Vagina (tissue), 2 donors: ENCODE measurements at regions not wholly inside any gene's neighbourhood (a gene's known extent, or its start where the extent isn't known, plus 50 kb on each side); places are given as distances from the start of the nearest gene placed in this dataset.

ENCODE experiments used
- DNase-seq, 2 donors: peaks; one replicate each; pipeline ENCODE4 v3.0.0-alpha.2; 2017; ENCODE audit errors: extremely low spot score in 2 of 2
- H3K27ac ChIP-seq: fragments of 200-600 bp; sonication (generic); one replicate; pipeline ENCODE4 v1.5.1; 2019
- H3K27me3 ChIP-seq: fragments of 200-600 bp; sonication (generic); one replicate; pipeline ENCODE4 v1.5.1; 2019
- H3K36me3 ChIP-seq, 2 donors: fragments of 200-600 bp; sonication (generic); one replicate each; pipeline ENCODE4 v1.5.1; 2017 to 2019
- H3K4me1 ChIP-seq: fragments of 200-600 bp; sonication (generic); one replicate; pipeline ENCODE4 v1.5.1; 2019
- H3K4me3 ChIP-seq, 2 donors: fragments of 200-600 bp; sonication (generic); 1 replicate in 1 of 2; 2 replicates in 1 of 2; pipeline ENCODE4 v1.5.1; 2016 to 2019
- H3K9me3 ChIP-seq: fragments of 200-600 bp; sonication (generic); one replicate; pipeline ENCODE4 v1.5.1; 2019
- CTCF ChIP-seq, 3 experiments: fragments of 450-650 bp in 2 of 3; fragments of 200-600 bp in 1 of 3; sonication (generic) in 1 of 3; IDR thresholded peaks; one replicate each; pipeline ENCODE4 v1.5.1; 2017 to 2019; ENCODE audit warnings: antibody characterized with exemption in 3 of 3, mild to moderate bottlenecking in 2 of 3, moderate library complexity in 2 of 3
- POLR2A ChIP-seq, 2 donors: fragments of 450-650 bp; IDR thresholded peaks; one replicate each; pipeline ENCODE4 v1.6.1; 2017; ENCODE audit warnings: antibody characterized with exemption in 2 of 2, mild to moderate bottlenecking in 2 of 2, moderate library complexity in 2 of 2
- POLR2AphosphoS5 ChIP-seq, 2 donors: sonication (generic); formaldehyde crosslinking; IDR thresholded peaks; one replicate each; pipeline ENCODE4 v1.9.0; 2017; ENCODE audit warnings: antibody characterized with exemption in 2 of 2, mild to moderate bottlenecking in 2 of 2, low read depth in 1 of 2; ENCODE audit not compliant: insufficient read depth in 1 of 2
- intact Hi-C: fragments of 100-400 bp; cut with DNase I; formaldehyde crosslinking; loops from one replicate; pipeline ENCODE4 v1.15.1; 2023

GRCh38 chr18:40692871-40693270 is 1262.2 kb upstream of the PIK3C3 start:
- H3K4me1 ChIP-seq, result no peaks in the 10 kb centered on the region
- H3K27ac ChIP-seq, result no peak overlapping the region
- H3K27me3 ChIP-seq, result no peaks in the 10 kb centered on the region
- no peak for DNase-seq
- intact Hi-C loops, result no loop called here
- H3K36me3 ChIP-seq, result no peaks in the 10 kb centered on the region
- TF ChIP-seq CTCF (IDR thresholded peaks at IDR 0.05), result no peak
- no peak for TF ChIP-seq POLR2AphosphoS5 (IDR thresholded peaks at IDR 0.05; ENCODE audit: insufficient read depth in 1 of 2, low read depth in 1 of 2)
- no peak for TF ChIP-seq POLR2A (IDR thresholded peaks at IDR 0.05)
- no peaks in the 10 kb centered on the region for H3K9me3 ChIP-seq
- no peak overlapping the region for H3K4me3 ChIP-seq

GRCh38 chr18:40690062-40690461 is 1265.0 kb upstream of the PIK3C3 start:
- DNase-seq, result no peak
- TF ChIP-seq POLR2A (IDR thresholded peaks at IDR 0.05) (no peak), CTCF (IDR thresholded peaks at IDR 0.05) (no peak), POLR2AphosphoS5 (IDR thresholded peaks at IDR 0.05; ENCODE audit: insufficient read depth in 1 of 2, low read depth in 1 of 2) (no peak)
- no peaks in the 10 kb centered on the region for H3K4me1 ChIP-seq
- no peak overlapping the region for H3K4me3 ChIP-seq
- H3K27ac ChIP-seq, result no peak overlapping the region
- intact Hi-C loops, result no loop called here
- no peaks in the 10 kb centered on the region for H3K36me3 ChIP-seq
- no peaks in the 10 kb centered on the region for H3K27me3 ChIP-seq
- H3K9me3 ChIP-seq, result no peaks in the 10 kb centered on the region

- no peaks in the 10 kb centered on the region for H3K4me1 ChIP-seq
- TF ChIP-seq CTCF (IDR thresholded peaks at IDR 0.05) (no peak), POLR2AphosphoS5 (IDR thresholded peaks at IDR 0.05; ENCODE audit: insufficient read depth in 1 of 2, low read depth in 1 of 2) (no peak), POLR2A (IDR thresholded peaks at IDR 0.05) (no peak)
- H3K36me3 ChIP-seq, result no peaks in the 10 kb centered on the region
- DNase-seq, result no peak
- H3K27me3 ChIP-seq, result no peaks in the 10 kb centered on the region
- intact Hi-C loops, result no loop called here
- H3K4me3 ChIP-seq, result no peak overlapping the region
- no peak overlapping the region for H3K27ac ChIP-seq
- no peaks in the 10 kb centered on the region for H3K9me3 ChIP-seq
Observed at GRCh38 chr18:40687399-40687798, 1267.6 kb upstream of the PIK3C3 start.

GRCh38 chr18:40686836-40687235 is 1268.2 kb upstream of the PIK3C3 start:
- H3K36me3 ChIP-seq, result no peaks in the 10 kb centered on the region
- DNase-seq, result no peak
- H3K27me3 ChIP-seq, result no peaks in the 10 kb centered on the region
- intact Hi-C loops, result no loop called here
- no peaks in the 10 kb centered on the region for H3K9me3 ChIP-seq
- H3K4me3 ChIP-seq, result no peak overlapping the region
- no peaks in the 10 kb centered on the region for H3K4me1 ChIP-seq
- no peak for TF ChIP-seq CTCF (IDR thresholded peaks at IDR 0.05)
- TF ChIP-seq POLR2AphosphoS5 (IDR thresholded peaks at IDR 0.05; ENCODE audit: insufficient read depth in 1 of 2, low read depth in 1 of 2), result no peak
- TF ChIP-seq POLR2A (IDR thresholded peaks at IDR 0.05), result no peak
- no peak overlapping the region for H3K27ac ChIP-seq

GRCh38 chr18:40685219-40685618 is 1269.8 kb upstream of the PIK3C3 start:
- no peaks in the 10 kb centered on the region for H3K4me1 ChIP-seq
- intact Hi-C loops, result no loop called here
- no peak for TF ChIP-seq CTCF (IDR thresholded peaks at IDR 0.05)
- H3K27me3 ChIP-seq, result no peaks in the 10 kb centered on the region
- no peak overlapping the region for H3K4me3 ChIP-seq
- no peak overlapping the region for H3K27ac ChIP-seq
- DNase-seq, result no peak
- no peaks in the 10 kb centered on the region for H3K36me3 ChIP-seq
- no peaks in the 10 kb centered on the region for H3K9me3 ChIP-seq
